K562 (cell line): ENCODE measurements at regions not wholly inside any gene's neighbourhood (a gene's known extent, or its start where the extent isn't known, plus 50 kb on each side); places are given as distances from the start of the nearest gene placed in this dataset.
A peak's percentile ranks its signal among the peaks of the same experiment; 100 is the strongest.

Experiments used
- ARHGAP35 ChIP-seq: fragments of 450-650 bp; IDR thresholded peaks from 2 replicates; pipeline ENCODE4 v1.6.1; 2018; ENCODE audit not compliant: partially characterized antibody
- CREBBP ChIP-seq: IDR thresholded peaks from one replicate; pipeline ENCODE4 v1.6.1; 2012; ENCODE audit warnings: low read depth, mild to moderate bottlenecking, control low read depth, inconsistent platforms, low read length
- DDX20 ChIP-seq: fragments of 450-650 bp; IDR thresholded peaks from 2 replicates; pipeline ENCODE4 v1.6.1; 2016; ENCODE audit warnings: missing genetic modification characterization, low read depth, mild to moderate bottlenecking, missing compliant biosample characterization, moderate library complexity
- GATAD2B ChIP-seq: fragments of 450-650 bp; IDR thresholded peaks from 2 replicates; pipeline ENCODE4 v1.6.1; 2017; ENCODE audit warnings: mild to moderate bottlenecking, borderline replicate concordance
- HDGF ChIP-seq: fragments of 450-650 bp; IDR thresholded peaks from 2 replicates; pipeline ENCODE4 v1.6.1; 2016
- HIVEP1 ChIP-seq: fragments of 250-450 bp; sonication (Bioruptor Pico); IDR thresholded peaks from 2 replicates; pipeline ENCODE4 v1.4.0; 2020; ENCODE audit warnings: mild to moderate bottlenecking
- PBX2 ChIP-seq, 2 experiments: IDR thresholded peaks in 1 of 2; conservative IDR thresholded peaks in 1 of 2; 2 replicates each; pipeline ENCODE4 v1.6.1; 2016; ENCODE audit warnings: low read depth in 2 of 2, mild to moderate bottlenecking in 1 of 2, missing compliant biosample characterization in 1 of 2, missing genetic modification characterization in 1 of 2, moderate library complexity in 1 of 2
- PHF8 ChIP-seq: fragments of 200-600 bp; sonication (generic); IDR thresholded peaks from 2 replicates; pipeline ENCODE4 v1.6.1; 2012; ENCODE audit warnings: mixed run types, mild to moderate bottlenecking, inconsistent platforms, low read length, moderate library complexity, borderline replicate concordance
- RBM17 ChIP-seq: fragments of 200-400 bp; formaldehyde crosslinking; IDR thresholded peaks from 2 replicates; pipeline ENCODE4 v1.6.1; 2017; ENCODE audit warnings: low read depth, mild to moderate bottlenecking, low read length, borderline replicate concordance
- RNF219 ChIP-seq: fragments of 250-450 bp; sonication (Bioruptor Pico); IDR thresholded peaks from 2 replicates; pipeline ENCODE4 v1.5.0; 2022; ENCODE audit warnings: mild to moderate bottlenecking
- TCF15 ChIP-seq: fragments of 250-450 bp; sonication (Bioruptor Pico); IDR thresholded peaks from 2 replicates; pipeline ENCODE4 v1.8.0; 2022; ENCODE audit warnings: moderate library complexity, mild to moderate bottlenecking, inconsistent platforms
- TEAD4 ChIP-seq, 2 experiments: sonication (generic) in 1 of 2; formaldehyde crosslinking in 1 of 2; IDR thresholded peaks; 2 replicates each; pipeline versions ENCODE4 v1.6.1 to v1.8.0; 2012 to 2022; ENCODE audit warnings: borderline replicate concordance in 1 of 2, inconsistent platforms in 1 of 2, low read length in 1 of 2, mild to moderate bottlenecking in 1 of 2, missing genetic modification reagents in 1 of 2
- TFAM ChIP-seq: fragments of 250-450 bp; sonication (Bioruptor Pico); conservative IDR thresholded peaks from 2 replicates; pipeline ENCODE4 v1.5.0; 2021; ENCODE audit warnings: mild to moderate bottlenecking, moderate library complexity
- XRCC5 ChIP-seq: fragments of 200-400 bp; formaldehyde crosslinking; IDR thresholded peaks from 2 replicates; pipeline ENCODE4 v1.6.1; 2017; ENCODE audit warnings: low read depth, mild to moderate bottlenecking, low read length
- ZNF785 ChIP-seq: fragments of 250-450 bp; sonication (Bioruptor Pico); IDR thresholded peaks from 2 replicates; pipeline ENCODE4 v1.4.0; 2020; ENCODE audit warnings: mild to moderate bottlenecking
- TF ChIP-seq, protein P1 (sequence below): sonication (generic); formaldehyde crosslinking; IDR thresholded peaks from 2 replicates; pipeline ENCODE4 v1.8.0; 2023; ENCODE audit warnings: mild to moderate bottlenecking, missing genetic modification reagents
- TF ChIP-seq, protein P2 (sequence below): sonication (generic); formaldehyde crosslinking; IDR thresholded peaks from 2 replicates; pipeline ENCODE4 v1.8.0; 2022; ENCODE audit warnings: mild to moderate bottlenecking, missing genetic modification reagents
- TF ChIP-seq, protein P3 (sequence below): fragments of 450-650 bp; IDR thresholded peaks from 2 replicates; pipeline ENCODE4 v1.6.1; 2014; ENCODE audit warnings: low read depth, mild to moderate bottlenecking, moderate library complexity, borderline replicate concordance

DNA sequence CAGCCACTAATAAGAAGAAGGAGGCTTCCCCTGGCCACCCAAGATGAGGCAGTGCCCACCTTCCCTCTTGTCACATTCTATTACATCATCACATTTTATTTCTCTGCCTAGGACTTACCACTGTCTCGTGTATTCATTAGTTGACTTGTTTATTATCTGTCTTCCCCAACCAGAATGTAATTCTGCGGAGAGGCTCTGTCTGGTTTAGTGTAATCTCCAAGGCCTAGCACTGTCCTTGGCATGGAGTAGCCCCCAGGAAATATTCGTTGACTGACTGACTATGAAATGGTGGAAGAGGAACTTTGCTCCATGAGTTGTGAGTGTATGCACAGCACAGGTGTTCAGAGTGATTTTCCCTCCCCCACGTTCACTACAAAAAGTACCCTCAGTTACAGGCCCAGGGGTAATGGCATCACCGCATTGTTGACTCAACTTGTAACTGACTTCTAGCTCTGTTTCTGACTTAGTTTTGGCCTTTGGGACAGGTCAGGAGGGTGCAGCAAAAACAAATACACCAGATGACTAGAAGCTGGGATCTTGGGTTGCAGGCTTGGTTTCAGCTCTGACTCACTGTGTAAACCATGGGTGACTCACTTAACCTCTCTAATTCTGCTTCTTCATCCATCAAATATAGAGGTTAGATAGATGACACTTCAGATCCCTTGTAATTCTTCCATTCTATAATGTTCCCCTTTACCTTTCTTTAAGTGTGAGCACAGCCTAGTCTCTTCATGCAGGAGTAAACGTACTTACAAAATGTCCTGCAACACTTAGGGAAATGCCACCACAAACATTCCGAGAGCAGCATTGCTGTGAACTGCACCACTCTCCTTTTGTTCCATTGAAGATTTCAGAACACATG is 229.7 kb downstream of the KCNRG start (continued):
- TF ChIP-seq TEAD4 (IDR thresholded peaks at IDR 0.05; ENCODE audit: low read length) (peak; percentile 37; the same call in 1 of the 2 replicates), TEAD4 (CRISPR knock-in tag; IDR thresholded peaks at IDR 0.05; ENCODE audit: borderline replicate concordance) (no peak), ARHGAP35 (no peak), TCF15 (CRISPR knock-in tag) (no peak), HDGF (no peak), CREBBP (no peak), PBX2 (CRISPR knock-in tag; IDR thresholded peaks at IDR 0.05; ENCODE audit: low read depth) (no peak), PBX2 (tag; conservative IDR thresholded peaks at IDR 0.05; ENCODE audit: low read depth) (no peak), RBM17 (no peak), TFAM (no peak), RNF219 (no peak), XRCC5 (no peak), PHF8 (no peak), DDX20 (no peak), HIVEP1 (CRISPR knock-in tag) (no peak), ZNF785 (CRISPR knock-in tag) (no peak), GATAD2B (no peak)
- TF ChIP-seq, protein P1, sequence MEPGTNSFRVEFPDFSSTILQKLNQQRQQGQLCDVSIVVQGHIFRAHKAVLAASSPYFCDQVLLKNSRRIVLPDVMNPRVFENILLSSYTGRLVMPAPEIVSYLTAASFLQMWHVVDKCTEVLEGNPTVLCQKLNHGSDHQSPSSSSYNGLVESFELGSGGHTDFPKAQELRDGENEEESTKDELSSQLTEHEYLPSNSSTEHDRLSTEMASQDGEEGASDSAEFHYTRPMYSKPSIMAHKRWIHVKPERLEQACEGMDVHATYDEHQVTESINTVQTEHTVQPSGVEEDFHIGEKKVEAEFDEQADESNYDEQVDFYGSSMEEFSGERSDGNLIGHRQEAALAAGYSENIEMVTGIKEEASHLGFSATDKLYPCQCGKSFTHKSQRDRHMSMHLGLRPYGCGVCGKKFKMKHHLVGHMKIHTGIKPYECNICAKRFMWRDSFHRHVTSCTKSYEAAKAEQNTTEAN (CRISPR knock-in tag): no peak
- TF ChIP-seq, protein P2, sequence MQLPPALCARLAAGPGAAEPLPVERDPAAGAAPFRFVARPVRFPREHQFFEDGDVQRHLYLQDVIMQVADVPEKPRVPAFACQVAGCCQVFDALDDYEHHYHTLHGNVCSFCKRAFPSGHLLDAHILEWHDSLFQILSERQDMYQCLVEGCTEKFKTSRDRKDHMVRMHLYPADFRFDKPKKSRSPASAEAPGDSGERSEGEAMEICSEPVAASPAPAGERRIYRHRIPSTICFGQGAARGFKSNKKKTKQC: no peak
- TF ChIP-seq, protein P3, sequence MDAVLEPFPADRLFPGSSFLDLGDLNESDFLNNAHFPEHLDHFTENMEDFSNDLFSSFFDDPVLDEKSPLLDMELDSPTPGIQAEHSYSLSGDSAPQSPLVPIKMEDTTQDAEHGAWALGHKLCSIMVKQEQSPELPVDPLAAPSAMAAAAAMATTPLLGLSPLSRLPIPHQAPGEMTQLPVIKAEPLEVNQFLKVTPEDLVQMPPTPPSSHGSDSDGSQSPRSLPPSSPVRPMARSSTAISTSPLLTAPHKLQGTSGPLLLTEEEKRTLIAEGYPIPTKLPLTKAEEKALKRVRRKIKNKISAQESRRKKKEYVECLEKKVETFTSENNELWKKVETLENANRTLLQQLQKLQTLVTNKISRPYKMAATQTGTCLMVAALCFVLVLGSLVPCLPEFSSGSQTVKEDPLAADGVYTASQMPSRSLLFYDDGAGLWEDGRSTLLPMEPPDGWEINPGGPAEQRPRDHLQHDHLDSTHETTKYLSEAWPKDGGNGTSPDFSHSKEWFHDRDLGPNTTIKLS: no peak
